ENCODE measurements at regions not wholly inside any gene's neighbourhood (a gene's known extent, or its start where the extent isn't known, plus 50 kb on each side); places are given as distances from the start of the nearest gene placed in this dataset.
A peak's percentile ranks its signal among the peaks of the same experiment; 100 is the strongest.

- H3K4me3 ChIP-seq: peak overlapping the region in 1 of 2 donors; percentile 12
- DNase-seq: peak; percentile 37 to 57
Measured at GRCh38 chr2:65746931-65747675, 314.7 kb upstream of the SPRED2 start.

GRCh38 chr2:65744477-65745200 is 312.2 kb upstream of the SPRED2 start:
- Histone ChIP-seq H3K9me3 (no peaks in the 10 kb centered on the region), H3K4me1 (peaks cover 0 to 4% of the 10 kb centered on the region in 2 donors), H3K36me3 (no peaks in the 10 kb centered on the region), H3K27ac (no peak overlapping the region), H3K27me3 (no peaks in the 10 kb centered on the region), H3K4me3 (no peak overlapping the region)
- TF ChIP-seq CTCF (IDR thresholded peaks at IDR 0.05) (no peak), POLR2A (IDR thresholded peaks at IDR 0.05) (no peak)
- no peak for DNase-seq
- intact Hi-C loops (cut with DNase I; ENCODE audit: low total_unique reads): no loop called here

More at GRCh38 chr2:65746931-65747675, 314.7 kb upstream of the SPRED2 start:
- Histone ChIP-seq H3K4me1 (peaks cover 0 to 4% of the 10 kb centered on the region in 2 donors), H3K27ac (peak overlapping the region; percentile 51 to 63), H3K27me3 (no peaks in the 10 kb centered on the region), H3K36me3 (no peaks in the 10 kb centered on the region), H3K9me3 (no peaks in the 10 kb centered on the region)
- no peak for TF ChIP-seq POLR2A (IDR thresholded peaks at IDR 0.05)
- no peak for TF ChIP-seq CTCF (IDR thresholded peaks at IDR 0.05)
- intact Hi-C loops (cut with DNase I; ENCODE audit: low total_unique reads): no loop called here

GRCh38 chr2:65742977-65743376 is 310.6 kb upstream of the SPRED2 start:
- DNase-seq: no peak
- Histone ChIP-seq H3K9me3 (no peaks in the 10 kb centered on the region), H3K4me3 (no peak overlapping the region), H3K4me1 (peaks cover 0 to 4% of the 10 kb centered on the region in 2 donors), H3K36me3 (no peaks in the 10 kb centered on the region), H3K27ac (no peak overlapping the region), H3K27me3 (no peaks in the 10 kb centered on the region)
- intact Hi-C loops (cut with DNase I; ENCODE audit: low total_unique reads): no loop called here
- no peak for TF ChIP-seq POLR2A (IDR thresholded peaks at IDR 0.05)
- no peak for TF ChIP-seq CTCF (IDR thresholded peaks at IDR 0.05)

- no peaks in the 10 kb centered on the region for H3K27me3 ChIP-seq
- H3K36me3 ChIP-seq: no peaks in the 10 kb centered on the region
- no peak overlapping the region for H3K4me3 ChIP-seq
- H3K27ac ChIP-seq: no peak overlapping the region
- H3K4me1 ChIP-seq: no peaks in the 10 kb centered on the region
- intact Hi-C loops (cut with DNase I; ENCODE audit: low total_unique reads): no loop called here
- TF ChIP-seq POLR2A (IDR thresholded peaks at IDR 0.05) (no peak), CTCF (IDR thresholded peaks at IDR 0.05) (no peak)
- no peak for DNase-seq
- H3K9me3 ChIP-seq: no peaks in the 10 kb centered on the region
Measured at GRCh38 chr2:65739927-65740326, 307.5 kb upstream of the SPRED2 start.

GRCh38 chr2:65737452-65738011 is 305.1 kb upstream of the SPRED2 start:
- TF ChIP-seq CTCF (IDR thresholded peaks at IDR 0.05) (no peak), POLR2A (IDR thresholded peaks at IDR 0.05) (no peak)
- no peak overlapping the region for H3K27ac ChIP-seq
- DNase-seq: no peak
- no peak overlapping the region for H3K4me3 ChIP-seq
- H3K4me1 ChIP-seq: no peaks in the 10 kb centered on the region
- no peaks in the 10 kb centered on the region for H3K27me3 ChIP-seq
- no peaks in the 10 kb centered on the region for H3K9me3 ChIP-seq
- intact Hi-C loops (cut with DNase I; ENCODE audit: low total_unique reads): no loop called here
- H3K36me3 ChIP-seq: no peaks in the 10 kb centered on the region
